ENCODE measurements at regions not wholly inside any gene's neighbourhood (a gene's known extent, or its start where the extent isn't known, plus 50 kb on each side); places are given as distances from the start of the nearest gene placed in this dataset.

DNA sequence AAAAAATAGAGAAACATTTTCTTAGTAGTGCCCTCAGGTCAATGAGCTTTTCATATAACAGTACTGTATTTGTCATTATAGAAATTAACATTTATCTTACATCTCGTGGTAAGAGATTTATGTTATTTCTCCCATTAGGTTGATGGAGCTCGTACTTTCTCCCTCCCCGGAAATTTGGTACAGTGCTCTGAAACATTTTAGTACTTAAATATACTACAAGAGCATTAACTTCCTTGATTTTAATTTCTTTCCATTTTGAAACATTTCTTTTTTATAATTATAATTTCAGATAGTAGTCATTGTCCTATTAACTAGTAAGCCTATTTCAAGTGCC, 205.4 kb downstream of the MBL2 start:
- TF ChIP-seq POLR2A (IDR thresholded peaks at IDR 0.05): no peak
- TF ChIP-seq, protein P1, sequence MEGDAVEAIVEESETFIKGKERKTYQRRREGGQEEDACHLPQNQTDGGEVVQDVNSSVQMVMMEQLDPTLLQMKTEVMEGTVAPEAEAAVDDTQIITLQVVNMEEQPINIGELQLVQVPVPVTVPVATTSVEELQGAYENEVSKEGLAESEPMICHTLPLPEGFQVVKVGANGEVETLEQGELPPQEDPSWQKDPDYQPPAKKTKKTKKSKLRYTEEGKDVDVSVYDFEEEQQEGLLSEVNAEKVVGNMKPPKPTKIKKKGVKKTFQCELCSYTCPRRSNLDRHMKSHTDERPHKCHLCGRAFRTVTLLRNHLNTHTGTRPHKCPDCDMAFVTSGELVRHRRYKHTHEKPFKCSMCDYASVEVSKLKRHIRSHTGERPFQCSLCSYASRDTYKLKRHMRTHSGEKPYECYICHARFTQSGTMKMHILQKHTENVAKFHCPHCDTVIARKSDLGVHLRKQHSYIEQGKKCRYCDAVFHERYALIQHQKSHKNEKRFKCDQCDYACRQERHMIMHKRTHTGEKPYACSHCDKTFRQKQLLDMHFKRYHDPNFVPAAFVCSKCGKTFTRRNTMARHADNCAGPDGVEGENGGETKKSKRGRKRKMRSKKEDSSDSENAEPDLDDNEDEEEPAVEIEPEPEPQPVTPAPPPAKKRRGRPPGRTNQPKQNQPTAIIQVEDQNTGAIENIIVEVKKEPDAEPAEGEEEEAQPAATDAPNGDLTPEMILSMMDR (IDR thresholded peaks at IDR 0.05): no peak
